LNCAP (cell line): ENCODE measurements at regions not wholly inside any gene's neighbourhood (a gene's known extent, or its start where the extent isn't known, plus 50 kb on each side); places are given as distances from the start of the nearest gene placed in this dataset.

ENCODE experiments used
- TF ChIP-seq, protein P1 (sequence below): fragments of 450-650 bp; IDR thresholded peaks from 2 replicates; pipeline ENCODE4 v1.5.1; 2017; ENCODE audit warnings: mild to moderate bottlenecking

DNA sequence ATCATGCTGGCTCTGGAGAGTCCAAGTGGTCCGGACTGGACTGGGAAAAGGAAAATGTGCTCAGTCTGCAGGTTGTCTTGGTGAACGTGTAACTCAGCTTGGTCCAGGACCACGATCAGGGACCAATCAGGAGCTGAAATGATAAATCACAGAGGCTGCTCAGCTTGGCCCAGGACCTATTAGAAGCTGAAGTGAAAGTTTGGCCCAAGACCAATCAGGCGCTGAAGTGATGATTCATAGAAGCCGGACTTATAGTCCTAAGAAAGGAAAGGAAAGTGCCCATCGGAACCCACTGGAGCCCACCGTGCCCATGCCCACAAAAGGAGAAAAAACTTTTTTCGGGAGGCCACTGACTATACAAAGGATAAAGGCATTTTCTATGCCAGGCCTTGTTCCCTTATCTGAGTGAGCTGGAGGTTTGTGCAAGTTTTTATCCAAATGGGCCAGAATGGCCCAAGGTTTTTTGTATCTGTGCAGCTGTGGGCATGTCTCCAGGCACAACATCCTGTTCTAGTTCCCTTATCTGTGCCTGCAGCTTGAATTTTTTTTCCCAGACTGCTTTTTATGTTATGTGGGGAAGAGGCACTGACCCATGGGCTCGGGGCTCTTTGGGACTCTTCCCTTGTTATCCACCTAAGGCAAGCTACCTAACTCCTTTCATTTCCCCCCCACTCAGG is 194.4 kb downstream of the FAM133A start:
- TF ChIP-seq, protein P1, sequence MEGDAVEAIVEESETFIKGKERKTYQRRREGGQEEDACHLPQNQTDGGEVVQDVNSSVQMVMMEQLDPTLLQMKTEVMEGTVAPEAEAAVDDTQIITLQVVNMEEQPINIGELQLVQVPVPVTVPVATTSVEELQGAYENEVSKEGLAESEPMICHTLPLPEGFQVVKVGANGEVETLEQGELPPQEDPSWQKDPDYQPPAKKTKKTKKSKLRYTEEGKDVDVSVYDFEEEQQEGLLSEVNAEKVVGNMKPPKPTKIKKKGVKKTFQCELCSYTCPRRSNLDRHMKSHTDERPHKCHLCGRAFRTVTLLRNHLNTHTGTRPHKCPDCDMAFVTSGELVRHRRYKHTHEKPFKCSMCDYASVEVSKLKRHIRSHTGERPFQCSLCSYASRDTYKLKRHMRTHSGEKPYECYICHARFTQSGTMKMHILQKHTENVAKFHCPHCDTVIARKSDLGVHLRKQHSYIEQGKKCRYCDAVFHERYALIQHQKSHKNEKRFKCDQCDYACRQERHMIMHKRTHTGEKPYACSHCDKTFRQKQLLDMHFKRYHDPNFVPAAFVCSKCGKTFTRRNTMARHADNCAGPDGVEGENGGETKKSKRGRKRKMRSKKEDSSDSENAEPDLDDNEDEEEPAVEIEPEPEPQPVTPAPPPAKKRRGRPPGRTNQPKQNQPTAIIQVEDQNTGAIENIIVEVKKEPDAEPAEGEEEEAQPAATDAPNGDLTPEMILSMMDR = no peak

DNA sequence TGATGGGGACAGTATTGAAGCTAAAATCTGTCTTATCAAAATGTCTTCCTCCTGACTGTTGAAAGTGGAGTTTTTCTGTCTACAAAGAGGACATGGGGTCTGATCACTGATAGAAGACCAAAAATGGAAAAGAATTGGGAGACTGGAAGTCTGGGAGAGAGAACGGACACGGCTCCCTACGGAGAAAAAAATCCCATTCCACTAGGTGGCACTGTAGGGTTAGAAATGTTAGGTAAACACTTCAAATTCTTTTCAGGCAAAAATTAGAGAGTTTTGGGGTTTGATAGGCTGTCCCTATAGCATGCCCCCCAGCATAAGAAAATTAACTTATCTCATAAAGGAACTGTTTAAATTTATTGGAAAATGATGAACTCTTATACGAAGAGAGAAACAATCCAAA is 200.5 kb downstream of the FAM133A start:
- TF ChIP-seq, protein P1 = peak; percentile 48

DNA sequence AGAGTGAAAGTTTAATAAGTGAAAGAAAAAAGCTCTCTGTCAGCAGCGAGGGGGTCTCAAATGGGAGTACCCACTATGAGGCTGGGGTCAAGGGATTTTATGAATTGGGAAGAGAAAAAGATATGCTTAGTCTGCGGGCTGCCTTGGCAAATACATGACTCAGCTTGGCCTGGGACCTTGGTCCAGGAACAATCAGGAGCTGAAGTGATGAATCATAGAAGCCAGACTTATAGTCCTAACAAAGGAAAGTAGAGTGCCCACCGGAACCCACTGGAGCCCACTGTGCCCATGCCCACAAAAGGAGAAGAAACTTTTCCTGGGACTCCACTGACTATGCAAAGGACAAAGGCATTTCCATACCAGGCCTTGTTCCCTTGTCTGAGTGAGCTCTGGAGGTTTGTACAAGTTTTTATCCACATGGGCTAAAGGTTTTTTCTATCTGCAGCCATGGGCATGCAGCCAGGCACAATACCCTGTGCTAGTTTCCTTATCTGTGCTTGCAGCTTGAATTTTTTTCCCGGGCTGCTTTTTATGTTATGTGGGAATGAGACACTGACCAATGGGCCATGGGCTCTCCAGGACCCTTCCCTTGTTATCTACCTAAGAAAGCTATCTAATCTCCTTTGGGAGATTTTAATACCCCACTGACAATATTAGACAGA is 201.7 kb downstream of the FAM133A start:
- TF ChIP-seq, protein P1 = no peak

DNA sequence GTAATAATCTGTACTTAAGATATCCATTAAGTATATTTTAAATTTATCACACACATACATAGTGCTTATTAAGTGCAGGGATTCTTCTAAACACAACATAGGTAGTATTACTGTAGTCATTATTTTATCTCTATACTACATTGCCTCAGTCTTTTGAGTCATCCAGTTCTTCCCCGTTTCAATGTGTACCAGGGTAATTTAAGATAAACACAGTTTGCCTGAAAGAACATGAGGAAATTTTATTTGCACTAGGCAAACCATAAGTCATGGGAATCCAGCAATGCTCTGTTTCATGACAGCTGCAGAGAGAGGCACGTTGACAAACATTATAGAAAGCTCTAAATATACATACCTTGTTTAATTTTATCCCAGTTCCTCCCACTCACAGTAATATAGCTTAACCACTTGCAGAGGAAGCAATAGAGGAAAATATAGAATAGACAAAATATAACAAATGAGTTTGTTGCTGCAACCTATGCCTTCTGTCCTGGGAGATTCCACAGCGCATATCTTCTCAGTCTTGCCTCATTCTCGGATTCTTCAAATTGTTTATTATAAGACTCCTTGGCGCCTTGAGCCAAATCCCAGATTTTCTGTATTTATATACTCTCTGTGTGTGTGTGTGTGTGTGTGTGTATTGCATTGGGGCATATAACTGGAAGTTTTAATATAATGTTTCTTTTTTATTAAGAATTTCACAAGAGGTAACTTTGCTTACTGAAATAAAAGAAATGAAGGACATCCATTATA is 258.6 kb downstream of the FAM133A start:
- TF ChIP-seq, protein P1 = no peak

DNA sequence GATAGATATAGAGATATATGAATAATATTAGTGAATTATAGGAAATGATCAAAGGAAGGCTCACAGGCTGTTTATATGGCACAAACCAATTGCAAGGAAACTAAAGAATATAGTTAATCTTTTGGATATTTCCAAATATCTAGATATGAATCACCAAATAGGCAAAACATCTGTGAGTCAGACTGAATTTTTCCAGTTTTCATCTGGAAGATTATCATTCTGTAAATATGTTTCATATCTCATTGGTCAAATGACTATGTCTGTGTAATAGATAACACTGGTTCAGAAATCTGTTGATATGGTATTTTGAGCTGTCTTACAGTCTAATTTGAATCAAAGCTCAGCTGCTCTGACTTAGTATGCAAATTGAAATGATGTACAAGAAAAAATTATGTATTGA is 303.6 kb downstream of the FAM133A start:
- TF ChIP-seq, protein P1 = no peak

DNA sequence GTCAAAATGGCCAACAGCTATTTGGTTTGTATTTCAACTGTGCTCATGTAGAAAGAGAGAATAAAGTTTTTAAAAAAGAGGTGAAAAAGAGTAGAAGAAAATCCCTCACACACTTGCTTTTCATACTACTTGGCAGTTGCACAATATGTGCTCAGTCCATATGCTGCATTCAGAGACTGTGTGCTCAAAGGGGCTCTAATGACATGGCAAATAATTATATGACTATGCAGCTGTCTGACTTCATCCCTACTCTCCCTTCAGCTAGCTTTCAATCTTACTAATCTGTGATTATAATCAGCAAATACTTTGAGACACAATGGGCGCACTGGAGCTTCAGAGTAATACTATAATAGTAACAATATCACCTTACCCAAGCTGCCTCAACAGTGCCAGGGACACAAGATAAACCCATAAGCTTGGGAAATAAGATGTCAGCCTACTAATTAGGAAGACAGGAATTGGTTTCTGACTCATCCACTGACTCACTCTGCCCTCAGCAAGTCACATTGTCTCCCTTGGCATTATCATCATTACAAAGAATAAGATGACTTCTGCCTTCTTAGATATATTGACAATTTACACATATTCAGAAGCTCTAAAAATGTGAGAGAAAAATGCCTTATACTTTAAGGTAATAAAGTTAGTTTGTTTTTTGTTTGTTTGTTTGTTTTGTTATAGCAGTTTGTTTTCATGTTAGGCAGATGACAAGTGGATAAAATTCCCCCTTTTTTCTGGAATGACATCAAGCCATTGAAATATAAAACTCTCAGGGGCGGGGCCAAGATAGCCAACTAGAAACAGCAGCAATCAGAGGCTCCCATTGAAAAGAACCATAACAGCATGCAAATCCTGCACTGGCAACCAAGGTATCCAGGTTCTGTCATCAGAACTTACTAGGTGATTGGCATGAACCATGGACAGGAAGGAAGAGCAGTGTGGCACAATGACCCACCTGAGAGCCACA is 311.6 kb downstream of the FAM133A start:
- TF ChIP-seq, protein P1 = no peak
